Naive thymus-derived CD4-positive, alpha-beta T cell (primary cell): ENCODE measurements at regions not wholly inside any gene's neighbourhood (a gene's known extent, or its start where the extent isn't known, plus 50 kb on each side); places are given as distances from the start of the nearest gene placed in this dataset.

Experiments
- ATAC-seq: fragments of 150-1000 bp; cut with Tn5 transposase; 2 replicates; pipeline ENCODE4 v1.10.0; 2021; ENCODE audit warnings: mild to moderate bottlenecking, moderate library complexity
- CTCF ChIA-PET: fragments of 350-600 bp; sonication (Branson Sonifier 250); formaldehyde crosslinking; loops from one replicate; lab custom pipeline; 2021; ENCODE audit warnings: antibody characterized with exemption; lab: Charles Lee
- POLR2A ChIA-PET: fragments of 350-600 bp; sonication (Branson Sonifier 250); formaldehyde crosslinking; loops from one replicate; lab custom pipeline; 2021; ENCODE audit warnings: antibody characterized with exemption, inconsistent platforms; lab: Charles Lee
- DNase-seq, 9 donors: peaks; one replicate each; pipeline versions ENCODE4 v3.0.0 to v3.0.0-alpha.2; 2020 to 2022; ENCODE audit warnings: mixed read lengths in 1 of 9
- H3K27ac ChIP-seq: one replicate; pipeline ENCODE4 v1.7.0; 2013; ENCODE audit warnings: mild to moderate bottlenecking, low read depth, low read length, moderate library complexity
- H3K27me3 ChIP-seq, 2 donors: one replicate each; pipeline ENCODE4 v1.7.0; 2013; ENCODE audit warnings: low read length in 2 of 2, mild to moderate bottlenecking in 2 of 2, moderate library complexity in 2 of 2; ENCODE audit not compliant: control insufficient read depth in 2 of 2, insufficient read depth in 2 of 2
- H3K36me3 ChIP-seq, 3 experiments: 1 replicate in 2 of 3; 2 replicates in 1 of 3; pipeline ENCODE4 v1.7.0; 2013; ENCODE audit warnings: low read length in 3 of 3, mild to moderate bottlenecking in 3 of 3, moderate library complexity in 1 of 3; ENCODE audit not compliant: insufficient read depth in 3 of 3, control insufficient read depth in 2 of 3
- H3K4me1 ChIP-seq, 2 donors: one replicate each; pipeline ENCODE4 v1.7.0; 2013; ENCODE audit warnings: low read length in 2 of 2, mild to moderate bottlenecking in 2 of 2, moderate library complexity in 1 of 2; ENCODE audit not compliant: control insufficient read depth in 2 of 2, insufficient read depth in 2 of 2
- H3K4me3 ChIP-seq: 2 replicates; pipeline ENCODE4 v1.7.0; 2013; ENCODE audit warnings: mild to moderate bottlenecking, low read length
- H3K9me3 ChIP-seq, 3 experiments: 1 replicate in 2 of 3; 2 replicates in 1 of 3; pipeline ENCODE4 v1.7.0; 2013; ENCODE audit warnings: low read length in 3 of 3; ENCODE audit not compliant: control insufficient read depth in 2 of 3
- H3K27ac Mint-ChIP-seq, 9 donors: one replicate each; pipeline ENCODE4 v1.8.0; 2020 to 2022; ENCODE audit warnings: mixed read lengths in 9 of 9, mild to moderate bottlenecking in 8 of 9, moderate library complexity in 5 of 9, inconsistent platforms in 2 of 9
- H3K27me3 Mint-ChIP-seq, 5 donors: one replicate each; pipeline ENCODE4 v1.8.0; 2021 to 2022; ENCODE audit warnings: mixed read lengths in 5 of 5, mild to moderate bottlenecking in 1 of 5
- H3K36me3 Mint-ChIP-seq, 5 donors: one replicate each; pipeline ENCODE4 v1.8.0; 2020 to 2022; ENCODE audit warnings: mixed read lengths in 5 of 5, mild to moderate bottlenecking in 3 of 5, inconsistent platforms in 1 of 5
- H3K4me1 Mint-ChIP-seq, 7 donors: one replicate each; pipeline ENCODE4 v1.8.0; 2020 to 2022; ENCODE audit warnings: mixed read lengths in 7 of 7, mild to moderate bottlenecking in 3 of 7, inconsistent platforms in 1 of 7
- H3K4me3 Mint-ChIP-seq, 10 donors: one replicate each; pipeline ENCODE4 v1.8.0; 2020 to 2022; ENCODE audit warnings: mild to moderate bottlenecking in 10 of 10, mixed read lengths in 10 of 10, moderate library complexity in 6 of 10, inconsistent platforms in 2 of 10
- H3K9me3 Mint-ChIP-seq, 11 donors: one replicate each; pipeline ENCODE4 v1.8.0; 2020 to 2022; ENCODE audit warnings: mixed read lengths in 11 of 11, mild to moderate bottlenecking in 4 of 11, inconsistent platforms in 1 of 11, moderate library complexity in 1 of 11
- intact Hi-C, 2 donors: fragments of 100-400 bp; cut with micrococcal nuclease; formaldehyde crosslinking; loops; one replicate each; pipeline ENCODE4 v1.15.1; 2023

DNA sequence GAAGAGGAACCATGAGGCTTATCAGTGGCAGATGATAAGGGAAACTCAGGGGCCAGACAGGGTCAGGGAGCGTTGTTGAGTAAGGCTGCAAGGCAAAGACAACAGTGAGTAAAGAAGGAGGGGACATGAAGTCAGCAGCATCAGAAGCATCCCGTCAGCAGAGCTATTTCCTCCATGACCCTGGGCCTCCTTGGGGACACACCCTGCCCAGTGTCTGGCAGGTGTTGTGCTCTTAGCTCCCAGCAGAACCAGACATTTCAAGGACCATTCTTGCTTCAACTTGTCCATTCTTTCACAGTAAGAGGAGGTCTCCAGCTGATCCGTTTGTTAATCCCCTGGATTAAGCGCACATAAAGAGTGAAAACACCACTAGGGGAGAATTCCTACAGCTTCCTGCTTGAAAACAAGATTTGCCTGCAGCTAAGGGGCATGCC lies 88.7 kb upstream of the MEIS1 start:
- no peaks in the 10 kb centered on the region for H3K4me1 ChIP-seq
- no peak overlapping the region for H3K27ac ChIP-seq
- no peak for ATAC-seq
- ChIA-PET POLR2A (no interaction called here), CTCF (no interaction called here)
- H3K27ac Mint-ChIP-seq = no peak overlapping the region
- intact Hi-C loops = no loop called here
- H3K4me3 Mint-ChIP-seq = no peak overlapping the region
- DNase-seq = no peak
- H3K27me3 ChIP-seq = no peaks in the 10 kb centered on the region
- H3K27me3 Mint-ChIP-seq = no peaks in the 10 kb centered on the region
- H3K4me1 Mint-ChIP-seq = no peaks in the 10 kb centered on the region
- peaks cover 4 to 29% (median 9%) of the 10 kb centered on the region in 11 donors for H3K9me3 Mint-ChIP-seq
- no peaks in the 10 kb centered on the region for H3K36me3 Mint-ChIP-seq
- H3K36me3 ChIP-seq = no peaks in the 10 kb centered on the region
- no peaks in the 10 kb centered on the region for H3K9me3 ChIP-seq
- no peak overlapping the region for H3K4me3 ChIP-seq

GRCh38 chr2:66344087-66344663 lies 90.8 kb upstream of the MEIS1 start:
- H3K27me3 Mint-ChIP-seq = peaks cover 0 to 5% (median 0%) of the 10 kb centered on the region in 5 donors
- Histone ChIP-seq H3K36me3 (no peaks in the 10 kb centered on the region), H3K9me3 (no peaks in the 10 kb centered on the region), H3K4me1 (no peaks in the 10 kb centered on the region), H3K27me3 (no peaks in the 10 kb centered on the region), H3K4me3 (no peak overlapping the region), H3K27ac (no peak overlapping the region)
- POLR2A ChIA-PET = no interaction called here
- intact Hi-C loops = no loop called here
- DNase-seq = no peak
- peaks cover 4 to 29% (median 9%) of the 10 kb centered on the region in 11 donors for H3K9me3 Mint-ChIP-seq
- no peak for ATAC-seq
- no peaks in the 10 kb centered on the region for H3K4me1 Mint-ChIP-seq
- no peaks in the 10 kb centered on the region for H3K36me3 Mint-ChIP-seq
- H3K4me3 Mint-ChIP-seq = no peak overlapping the region
- CTCF ChIA-PET = no interaction called here
- H3K27ac Mint-ChIP-seq = no peak overlapping the region

GRCh38 chr2:66343259-66343658 lies 91.7 kb upstream of the MEIS1 start:
- no peak overlapping the region for H3K27ac ChIP-seq
- intact Hi-C loops = no loop called here
- H3K27me3 ChIP-seq = no peaks in the 10 kb centered on the region
- no peaks in the 10 kb centered on the region for H3K4me1 Mint-ChIP-seq
- H3K9me3 Mint-ChIP-seq = peaks cover 2 to 29% (median 9%) of the 10 kb centered on the region in 11 donors
- no peak for ATAC-seq
- H3K4me3 Mint-ChIP-seq = no peak overlapping the region
- no peaks in the 10 kb centered on the region for H3K9me3 ChIP-seq
- H3K4me3 ChIP-seq = no peak overlapping the region
- POLR2A ChIA-PET = no interaction called here
- peaks cover 0 to 5% (median 0%) of the 10 kb centered on the region in 5 donors for H3K27me3 Mint-ChIP-seq
- H3K4me1 ChIP-seq = no peaks in the 10 kb centered on the region
- no peak overlapping the region for H3K27ac Mint-ChIP-seq
- CTCF ChIA-PET = no interaction called here
- no peaks in the 10 kb centered on the region for H3K36me3 ChIP-seq
- no peak for DNase-seq
- H3K36me3 Mint-ChIP-seq = no peaks in the 10 kb centered on the region

DNA sequence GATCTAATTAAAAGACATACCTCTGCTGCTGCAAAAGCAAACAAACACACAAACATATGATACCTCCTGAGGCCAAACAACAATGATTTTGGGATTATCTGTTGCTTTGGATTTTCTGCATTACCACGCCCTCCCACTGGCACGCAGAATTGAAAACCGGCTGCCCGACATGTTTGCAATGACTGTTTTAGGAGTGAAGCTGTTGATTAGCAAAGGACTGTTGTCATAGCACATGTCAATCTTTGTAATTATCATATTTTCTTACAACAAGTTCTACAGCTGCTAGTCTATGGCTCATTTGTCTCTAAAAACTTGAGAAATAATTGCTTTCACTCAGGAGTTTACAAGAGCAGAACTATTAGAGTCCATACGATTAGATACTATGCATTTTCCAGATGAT lies 94.4 kb upstream of the MEIS1 start:
- peaks cover 0 to 5% (median 0%) of the 10 kb centered on the region in 5 donors for H3K27me3 Mint-ChIP-seq
- Histone ChIP-seq H3K9me3 (no peaks in the 10 kb centered on the region), H3K4me3 (no peak overlapping the region), H3K27ac (no peak overlapping the region), H3K27me3 (no peaks in the 10 kb centered on the region), H3K4me1 (no peaks in the 10 kb centered on the region), H3K36me3 (no peaks in the 10 kb centered on the region)
- H3K36me3 Mint-ChIP-seq = no peaks in the 10 kb centered on the region
- ATAC-seq (no peak), DNase-seq (no peak)
- intact Hi-C loops = no loop called here
- ChIA-PET POLR2A (no interaction called here), CTCF (no interaction called here)
- H3K4me1 Mint-ChIP-seq = no peaks in the 10 kb centered on the region
- H3K9me3 Mint-ChIP-seq = peaks cover 0 to 20% (median 5%) of the 10 kb centered on the region in 11 donors
- H3K27ac Mint-ChIP-seq = no peak overlapping the region
- no peak overlapping the region for H3K4me3 Mint-ChIP-seq

DNA sequence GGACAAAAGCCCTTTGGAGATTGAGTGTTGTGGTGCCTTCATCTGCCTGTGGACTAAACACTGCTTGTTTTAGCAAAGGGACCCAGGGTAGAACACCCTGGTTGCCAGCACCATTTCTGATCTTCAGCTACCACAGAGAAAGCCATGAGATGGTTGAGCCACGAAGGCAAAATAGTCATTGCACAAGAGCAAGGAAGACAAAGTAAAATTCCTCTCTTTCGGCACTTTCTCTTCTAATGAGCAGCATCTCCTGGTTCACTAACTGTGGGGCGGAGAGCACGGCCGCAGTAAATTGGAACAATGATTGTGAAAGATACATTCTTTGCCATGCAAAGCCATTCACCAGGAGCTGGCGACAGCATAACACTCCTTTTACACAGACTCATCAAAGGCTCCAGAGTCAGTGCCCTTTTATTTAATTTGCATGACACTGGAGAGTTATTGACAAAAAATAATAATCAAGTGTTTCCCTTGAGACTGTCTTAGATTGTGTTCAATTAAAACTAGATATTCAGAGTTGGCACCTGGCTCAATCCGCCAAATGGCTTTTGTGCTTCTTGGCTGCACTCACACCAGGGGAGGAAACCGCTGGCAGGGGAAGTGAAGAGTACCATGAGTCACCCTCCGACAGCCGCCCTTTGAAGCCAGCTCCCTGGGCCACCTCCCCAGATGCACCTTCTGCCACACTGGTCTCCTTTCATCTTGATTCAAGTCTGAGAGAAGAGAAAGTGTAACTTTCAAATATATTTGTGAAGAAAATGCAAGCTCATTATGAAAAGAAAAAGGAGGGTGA lies 100.5 kb upstream of the MEIS1 start:
- Histone ChIP-seq H3K9me3 (no peaks in the 10 kb centered on the region), H3K4me3 (no peak overlapping the region), H3K27me3 (no peaks in the 10 kb centered on the region), H3K4me1 (no peaks in the 10 kb centered on the region), H3K36me3 (no peaks in the 10 kb centered on the region), H3K27ac (no peak overlapping the region)
- ChIA-PET CTCF (no interaction called here), POLR2A (no interaction called here)
- DNase-seq (no peak), ATAC-seq (no peak)
- Mint-ChIP-seq H3K4me1 (no peaks in the 10 kb centered on the region), H3K27ac (no peak overlapping the region), H3K27me3 (no peaks in the 10 kb centered on the region), H3K36me3 (no peaks in the 10 kb centered on the region), H3K4me3 (no peak overlapping the region), H3K9me3 (peaks cover 0 to 6% (median 0%) of the 10 kb centered on the region in 11 donors)
- intact Hi-C loops = no loop called here

DNA sequence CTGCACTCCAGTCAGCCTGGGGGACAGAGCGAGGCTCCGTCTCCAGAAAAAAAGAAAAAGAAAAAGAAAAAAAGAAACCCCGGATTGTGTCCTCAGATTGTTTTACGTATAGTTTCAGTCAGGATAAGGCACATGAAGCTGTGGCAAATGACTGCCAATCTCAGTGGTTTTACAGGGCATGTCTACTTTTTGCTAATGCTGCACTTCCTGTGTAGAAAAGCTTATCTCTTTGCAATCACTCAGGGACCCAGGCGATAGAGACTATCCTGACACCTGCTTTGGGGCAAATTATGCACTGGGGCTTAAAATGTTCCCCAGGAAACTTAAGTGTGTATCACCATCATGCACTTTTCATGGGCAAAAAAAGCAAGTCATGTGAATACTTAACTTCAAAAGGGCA lies 103.7 kb upstream of the MEIS1 start:
- intact Hi-C loops = no loop called here
- H3K27me3 ChIP-seq = no peaks in the 10 kb centered on the region
- Mint-ChIP-seq H3K4me3 (no peak overlapping the region), H3K9me3 (peaks cover 0 to 5% (median 0%) of the 10 kb centered on the region in 11 donors), H3K27me3 (no peaks in the 10 kb centered on the region), H3K27ac (no peak overlapping the region), H3K36me3 (no peaks in the 10 kb centered on the region), H3K4me1 (no peaks in the 10 kb centered on the region)
- ChIA-PET CTCF (no interaction called here), POLR2A (no interaction called here)
- ATAC-seq = no peak
- H3K27ac ChIP-seq = no peak overlapping the region
- no peaks in the 10 kb centered on the region for H3K9me3 ChIP-seq
- H3K4me3 ChIP-seq = no peak overlapping the region
- H3K4me1 ChIP-seq = no peaks in the 10 kb centered on the region
- DNase-seq = no peak
- no peaks in the 10 kb centered on the region for H3K36me3 ChIP-seq

DNA sequence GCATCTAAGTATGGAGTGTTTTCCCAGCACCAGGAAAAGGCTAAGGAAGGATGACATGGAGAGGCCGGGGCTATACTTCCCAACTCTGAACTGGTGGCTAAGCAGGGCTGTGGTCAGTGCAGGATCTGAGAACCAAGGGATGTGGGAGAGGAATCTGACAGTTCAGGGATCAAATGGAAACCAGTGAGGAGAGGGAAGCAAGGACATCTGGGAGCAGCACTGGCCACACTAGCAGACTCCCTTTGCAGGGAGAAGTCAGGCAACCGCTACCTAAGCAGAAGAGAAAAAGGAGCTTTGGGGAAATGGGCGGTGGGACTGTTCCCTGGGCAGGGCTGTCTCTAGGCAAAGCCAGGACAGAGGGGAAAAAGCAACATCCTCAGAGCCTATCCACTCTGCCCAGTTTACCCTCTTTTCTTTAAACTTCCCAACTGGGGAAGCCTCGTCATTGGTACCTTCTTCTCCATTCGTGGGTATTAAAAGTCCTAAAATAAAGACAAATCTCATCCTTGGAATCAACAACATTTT lies 105.8 kb upstream of the MEIS1 start:
- DNase-seq (no peak), ATAC-seq (no peak)
- Histone ChIP-seq H3K9me3 (no peaks in the 10 kb centered on the region), H3K27me3 (no peaks in the 10 kb centered on the region), H3K36me3 (no peaks in the 10 kb centered on the region), H3K27ac (no peak overlapping the region), H3K4me3 (no peak overlapping the region), H3K4me1 (no peaks in the 10 kb centered on the region)
- intact Hi-C loops = no loop called here
- ChIA-PET POLR2A (no interaction called here), CTCF (no interaction called here)
- Mint-ChIP-seq H3K36me3 (no peaks in the 10 kb centered on the region), H3K9me3 (peaks cover 0 to 5% (median 0%) of the 10 kb centered on the region in 11 donors), H3K4me1 (no peaks in the 10 kb centered on the region), H3K4me3 (no peak overlapping the region), H3K27ac (no peak overlapping the region), H3K27me3 (no peaks in the 10 kb centered on the region)
